ENCODE measurements at regions not wholly inside any gene's neighbourhood (a gene's known extent, or its start where the extent isn't known, plus 50 kb on each side); places are given as distances from the start of the nearest gene placed in this dataset.

DNA sequence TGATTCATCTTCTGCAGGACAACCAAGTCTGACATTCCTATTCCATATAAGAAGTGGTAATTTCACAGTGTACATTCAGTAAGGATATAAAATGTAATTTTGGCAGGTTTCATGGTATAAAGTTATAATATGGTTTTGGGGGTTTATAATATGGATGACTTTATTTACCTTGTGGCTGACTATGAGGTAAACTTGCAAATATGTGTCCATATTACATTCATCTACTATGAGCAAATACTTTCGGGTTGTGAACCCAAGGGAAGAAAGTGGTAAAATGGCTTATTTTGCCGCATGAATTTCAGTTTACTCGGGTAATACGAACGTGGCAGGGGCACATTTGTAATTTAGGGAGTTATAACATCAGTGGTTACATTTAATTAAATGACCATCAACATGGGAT, 86.7 kb upstream of the TNFSF11 start:
- Histone ChIP-seq H2AFZ (replicated peaks) (no peak overlapping the region), H3K27me3 (no peaks in the 10 kb centered on the region), H3K79me2 (ENCODE audit: low read depth) (no peaks in the 10 kb centered on the region), H3K27ac (no peak overlapping the region), H3K4me2 (no peak overlapping the region), H3F3A (ENCODE audit: low read depth) (no peaks in the 10 kb centered on the region), H3K36me3 (no peaks in the 10 kb centered on the region), H3K9ac (no peak overlapping the region), H4K20me1 (ENCODE audit: low read depth) (no peaks in the 10 kb centered on the region), H3K4me3 (no peak overlapping the region), H3K4me1 (no peaks in the 10 kb centered on the region), H3K9me3 (ENCODE audit: low read depth) (no peaks in the 10 kb centered on the region)
- no peak for TF ChIP-seq EZH2 (IDR thresholded peaks at IDR 0.05)
- no peak for TF ChIP-seq EZH2phosphoT487 (IDR thresholded peaks at IDR 0.05)
- H3K27ac Mint-ChIP-seq: no peak overlapping the region
- no peaks in the 10 kb centered on the region for H3K36me3 Mint-ChIP-seq
- H3K4me3 Mint-ChIP-seq: no peak overlapping the region
- no peaks in the 10 kb centered on the region for H3K9me3 Mint-ChIP-seq
- no peaks in the 10 kb centered on the region for H3K4me1 Mint-ChIP-seq
- H3K27me3 Mint-ChIP-seq (ENCODE audit: insufficient read depth, low read depth): peaks cover 3% of the 10 kb centered on the region
- no peak for DNase-seq (ENCODE audit: low spot score)

DNA sequence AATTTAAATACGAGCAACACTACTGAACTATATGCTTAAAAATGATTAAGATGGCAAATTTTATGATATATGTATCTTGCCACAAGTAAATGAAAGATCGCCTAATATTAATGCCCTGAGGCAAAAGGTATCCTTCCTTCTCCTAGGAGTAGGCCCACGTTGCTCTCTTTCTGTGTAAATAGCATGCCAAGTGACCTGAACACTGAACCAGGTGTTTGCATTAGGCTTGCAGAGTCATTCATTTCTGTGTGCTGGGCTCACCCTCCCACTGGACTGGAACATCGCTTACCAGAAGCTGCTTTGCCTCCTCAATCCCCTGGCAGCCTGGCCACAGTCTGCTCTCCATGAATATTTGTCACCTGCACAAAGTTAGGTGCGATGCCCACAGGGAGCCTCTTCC, 83.3 kb upstream of the TNFSF11 start:
- Histone ChIP-seq H3F3A (ENCODE audit: low read depth) (no peaks in the 10 kb centered on the region), H3K9ac (no peak overlapping the region), H3K79me2 (ENCODE audit: low read depth) (no peaks in the 10 kb centered on the region), H3K4me3 (no peak overlapping the region), H3K4me1 (no peaks in the 10 kb centered on the region), H3K9me3 (ENCODE audit: low read depth) (no peaks in the 10 kb centered on the region), H3K27me3 (no peaks in the 10 kb centered on the region), H2AFZ (replicated peaks) (no peak overlapping the region), H3K4me2 (no peak overlapping the region), H3K27ac (no peak overlapping the region), H3K36me3 (no peaks in the 10 kb centered on the region), H4K20me1 (ENCODE audit: low read depth) (no peaks in the 10 kb centered on the region)
- TF ChIP-seq EZH2phosphoT487 (IDR thresholded peaks at IDR 0.05) (no peak), EZH2 (IDR thresholded peaks at IDR 0.05) (no peak)
- TF ChIP-seq, protein P1, sequence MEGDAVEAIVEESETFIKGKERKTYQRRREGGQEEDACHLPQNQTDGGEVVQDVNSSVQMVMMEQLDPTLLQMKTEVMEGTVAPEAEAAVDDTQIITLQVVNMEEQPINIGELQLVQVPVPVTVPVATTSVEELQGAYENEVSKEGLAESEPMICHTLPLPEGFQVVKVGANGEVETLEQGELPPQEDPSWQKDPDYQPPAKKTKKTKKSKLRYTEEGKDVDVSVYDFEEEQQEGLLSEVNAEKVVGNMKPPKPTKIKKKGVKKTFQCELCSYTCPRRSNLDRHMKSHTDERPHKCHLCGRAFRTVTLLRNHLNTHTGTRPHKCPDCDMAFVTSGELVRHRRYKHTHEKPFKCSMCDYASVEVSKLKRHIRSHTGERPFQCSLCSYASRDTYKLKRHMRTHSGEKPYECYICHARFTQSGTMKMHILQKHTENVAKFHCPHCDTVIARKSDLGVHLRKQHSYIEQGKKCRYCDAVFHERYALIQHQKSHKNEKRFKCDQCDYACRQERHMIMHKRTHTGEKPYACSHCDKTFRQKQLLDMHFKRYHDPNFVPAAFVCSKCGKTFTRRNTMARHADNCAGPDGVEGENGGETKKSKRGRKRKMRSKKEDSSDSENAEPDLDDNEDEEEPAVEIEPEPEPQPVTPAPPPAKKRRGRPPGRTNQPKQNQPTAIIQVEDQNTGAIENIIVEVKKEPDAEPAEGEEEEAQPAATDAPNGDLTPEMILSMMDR (IDR thresholded peaks at IDR 0.05): no peak
- Mint-ChIP-seq H3K4me1 (no peaks in the 10 kb centered on the region), H3K27ac (no peak overlapping the region), H3K27me3 (ENCODE audit: insufficient read depth, low read depth) (peaks cover 2% of the 10 kb centered on the region), H3K9me3 (no peaks in the 10 kb centered on the region), H3K4me3 (no peak overlapping the region), H3K36me3 (no peaks in the 10 kb centered on the region)
- DNase-seq (ENCODE audit: low spot score): no peak

DNA sequence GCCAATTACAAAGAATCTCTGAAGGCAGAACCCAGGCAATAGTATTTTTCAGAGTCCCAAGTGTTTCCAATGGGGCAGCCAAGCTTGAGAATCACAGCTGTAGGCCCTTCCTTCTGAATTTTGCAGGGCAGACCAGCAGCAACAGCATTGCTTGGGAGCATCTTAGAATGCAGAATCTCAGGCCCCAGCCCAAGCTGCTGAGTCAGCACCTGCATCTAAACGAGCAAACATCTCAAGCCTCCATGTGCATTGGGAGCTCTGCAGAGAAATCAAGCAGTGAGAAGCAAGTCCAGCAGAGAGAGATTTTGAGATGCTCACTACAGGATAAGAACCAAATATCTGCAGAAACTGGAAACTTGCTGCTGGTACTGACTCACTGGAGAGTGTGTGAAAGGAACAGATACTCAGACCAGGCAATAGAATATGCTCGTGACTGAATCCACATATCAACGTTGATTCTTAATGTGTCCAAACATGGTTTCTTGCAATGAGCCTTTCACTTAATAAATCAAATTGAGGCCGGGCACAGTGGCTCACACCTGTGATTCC, 81.5 kb upstream of the TNFSF11 start:
- H3K36me3 ChIP-seq: no peaks in the 10 kb centered on the region
- Mint-ChIP-seq H3K27me3 (ENCODE audit: insufficient read depth, low read depth) (peaks cover 2% of the 10 kb centered on the region), H3K27ac (no peak overlapping the region), H3K4me1 (no peaks in the 10 kb centered on the region), H3K4me3 (no peak overlapping the region), H3K36me3 (no peaks in the 10 kb centered on the region), H3K9me3 (no peaks in the 10 kb centered on the region)
- H3K4me3 ChIP-seq: no peak overlapping the region
- no peak overlapping the region for H3K27ac ChIP-seq
- TF ChIP-seq, protein P1 (IDR thresholded peaks at IDR 0.05): no peak
- no peak for TF ChIP-seq EZH2phosphoT487 (IDR thresholded peaks at IDR 0.05)
- TF ChIP-seq EZH2 (IDR thresholded peaks at IDR 0.05): no peak
- no peaks in the 10 kb centered on the region for H3F3A ChIP-seq (ENCODE audit: low read depth)
- H3K9ac ChIP-seq: no peak overlapping the region
- no peak for DNase-seq (ENCODE audit: low spot score)
- H3K9me3 ChIP-seq (ENCODE audit: low read depth): no peaks in the 10 kb centered on the region
- H3K27me3 ChIP-seq: no peaks in the 10 kb centered on the region
- no peaks in the 10 kb centered on the region for H3K79me2 ChIP-seq (ENCODE audit: low read depth)
- H4K20me1 ChIP-seq (ENCODE audit: low read depth): no peaks in the 10 kb centered on the region
- no peak overlapping the region for H3K4me2 ChIP-seq
- no peaks in the 10 kb centered on the region for H3K4me1 ChIP-seq
- no peak overlapping the region for H2AFZ ChIP-seq (replicated peaks)

DNA sequence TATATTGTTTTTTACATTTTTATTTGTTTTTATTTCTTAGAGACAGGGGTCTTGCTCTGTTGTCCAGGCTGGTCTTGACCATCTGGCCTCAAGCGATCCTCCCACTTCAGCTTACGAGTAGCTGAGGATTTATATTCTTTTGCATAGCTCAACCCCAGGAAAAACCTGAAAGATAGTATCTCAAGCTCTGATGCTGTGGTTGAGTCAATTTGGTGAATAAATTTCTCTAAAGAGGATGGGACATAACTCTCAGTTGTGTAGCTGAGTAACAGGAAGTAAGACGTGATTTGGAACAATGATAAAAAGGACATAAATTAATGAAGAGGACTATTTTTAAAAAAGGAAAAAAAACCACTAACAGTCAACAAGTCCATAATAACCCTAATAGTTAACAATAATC, 79.8 kb upstream of the TNFSF11 start:
- Histone ChIP-seq H2AFZ (replicated peaks) (no peak overlapping the region), H3K36me3 (no peaks in the 10 kb centered on the region), H3K4me1 (no peaks in the 10 kb centered on the region), H3K27me3 (no peaks in the 10 kb centered on the region), H3K4me3 (no peak overlapping the region), H3F3A (ENCODE audit: low read depth) (no peaks in the 10 kb centered on the region), H4K20me1 (ENCODE audit: low read depth) (no peaks in the 10 kb centered on the region), H3K9ac (no peak overlapping the region), H3K79me2 (ENCODE audit: low read depth) (no peaks in the 10 kb centered on the region), H3K4me2 (no peak overlapping the region), H3K9me3 (ENCODE audit: low read depth) (no peaks in the 10 kb centered on the region), H3K27ac (no peak overlapping the region)
- Mint-ChIP-seq H3K9me3 (no peaks in the 10 kb centered on the region), H3K27ac (no peak overlapping the region), H3K27me3 (ENCODE audit: insufficient read depth, low read depth) (peaks cover 2% of the 10 kb centered on the region), H3K36me3 (no peaks in the 10 kb centered on the region), H3K4me1 (no peaks in the 10 kb centered on the region), H3K4me3 (no peak overlapping the region)
- DNase-seq (ENCODE audit: low spot score): no peak
- TF ChIP-seq, protein P1 (IDR thresholded peaks at IDR 0.05): no peak
- TF ChIP-seq EZH2 (IDR thresholded peaks at IDR 0.05) (no peak), EZH2phosphoT487 (IDR thresholded peaks at IDR 0.05) (no peak)
